Keratinocyte (primary cell): ENCODE measurements at regions not wholly inside any gene's neighbourhood (a gene's known extent, or its start where the extent isn't known, plus 50 kb on each side); places are given as distances from the start of the nearest gene placed in this dataset.

ENCODE experiments used
- DNase-seq: peaks from one replicate; pipeline ENCODE4 v3.0.0-alpha.2; 2011; ENCODE audit warnings: low read depth, missing footprints, low spot score
- FAIRE-seq: peaks from 2 replicates; lab custom pipeline; 2011; peaks lifted over from hg19 to GRCh38; lab: Jason Lieb, UNC
- H2AFZ ChIP-seq: 2 replicates; pipeline ENCODE4 v1.6.0; 2012; ENCODE audit warnings: low read length, control low read depth, inconsistent platforms; ENCODE audit not compliant: control insufficient read depth
- H3K27ac ChIP-seq: 2 replicates; pipeline ENCODE4 v1.5.1; 2011; ENCODE audit warnings: low read length; ENCODE audit not compliant: control insufficient read depth, insufficient read depth
- H3K27me3 ChIP-seq: 3 replicates; pipeline ENCODE4 v1.6.0; 2011; ENCODE audit warnings: low read length; ENCODE audit not compliant: control insufficient read depth, insufficient read depth; ENCODE audit errors: extremely low read depth
- H3K36me3 ChIP-seq, 2 experiments: 2 replicates in 1 of 2; 3 replicates in 1 of 2; pipeline ENCODE4 v1.5.1; 2011; ENCODE audit warnings: low read length in 2 of 2, mild to moderate bottlenecking in 1 of 2; ENCODE audit not compliant: control insufficient read depth in 2 of 2, insufficient read depth in 2 of 2; ENCODE audit errors: extremely low read depth in 1 of 2
- H3K4me1 ChIP-seq: 3 replicates; pipeline ENCODE4 v1.5.1; 2011; ENCODE audit warnings: low read length; ENCODE audit not compliant: control insufficient read depth, insufficient read depth; ENCODE audit errors: extremely low read depth
- H3K4me2 ChIP-seq: 3 replicates; pipeline ENCODE4 v1.6.0; 2011; ENCODE audit warnings: low read depth, low read length; ENCODE audit not compliant: control insufficient read depth, insufficient read depth; ENCODE audit errors: extremely low read depth
- H3K4me3 ChIP-seq, 3 experiments: fragments of 200-600 bp in 1 of 3; sonication (generic) in 1 of 3; 2 replicates in 2 of 3; 3 replicates in 1 of 3; pipeline ENCODE4 v1.5.1; 2011 to 2016; ENCODE audit warnings: low read length in 3 of 3, mild to moderate bottlenecking in 3 of 3, control low read depth in 2 of 3, inconsistent platforms in 1 of 3, low read depth in 1 of 3, mixed read lengths in 1 of 3, mixed run types in 1 of 3, moderate library complexity in 1 of 3; ENCODE audit not compliant: control insufficient read depth in 2 of 3, insufficient read depth in 2 of 3; ENCODE audit errors: extremely low read depth in 1 of 3
- H3K79me2 ChIP-seq: 2 replicates; pipeline ENCODE4 v1.6.0; 2012; ENCODE audit warnings: low read length; ENCODE audit not compliant: control insufficient read depth, insufficient read depth
- H3K9ac ChIP-seq: 3 replicates; pipeline ENCODE4 v1.6.0; 2011; ENCODE audit warnings: low read length; ENCODE audit not compliant: control insufficient read depth, insufficient read depth; ENCODE audit errors: extremely low read depth
- H3K9me1 ChIP-seq: 3 replicates; pipeline ENCODE4 v1.6.0; 2011; ENCODE audit warnings: low read length; ENCODE audit not compliant: control insufficient read depth, insufficient read depth; ENCODE audit errors: extremely low read depth
- H3K9me3 ChIP-seq: 2 replicates; pipeline ENCODE4 v1.5.1; 2012; ENCODE audit warnings: low read depth, low read length; ENCODE audit not compliant: control insufficient read depth
- H4K20me1 ChIP-seq: 3 replicates; pipeline ENCODE4 v1.6.0; 2011; ENCODE audit warnings: low read length; ENCODE audit not compliant: control insufficient read depth, insufficient read depth; ENCODE audit errors: extremely low read depth
- EZH2 ChIP-seq: IDR thresholded peaks from one replicate; pipeline ENCODE4 v1.6.1; 2012; ENCODE audit warnings: inconsistent platforms, mild to moderate bottlenecking, low read length, moderate library complexity
- dilution Hi-C: fragments of 300-500 bp; cut with MboI; formaldehyde crosslinking; loops from one replicate; pipeline ENCODE4 v1.7.0; 2020; ENCODE audit warnings: low sequenced_read_pairs; ENCODE audit not compliant: extremely low pct_ligation_motif_present
- TF ChIP-seq, protein P1 (sequence below), 3 experiments: IDR thresholded peaks in 1 of 3; conservative IDR thresholded peaks in 1 of 3; optimal IDR thresholded peaks in 1 of 3; 2 replicates in 2 of 3; 3 replicates in 1 of 3; pipeline versions ENCODE3 to v1.5.1; 2011; ENCODE audit warnings: low read length in 3 of 3, mild to moderate bottlenecking in 3 of 3, moderate library complexity in 2 of 3, control low read depth in 1 of 3, inconsistent platforms in 1 of 3; ENCODE audit not compliant: insufficient read depth in 2 of 3; ENCODE audit errors: extremely low read depth in 1 of 3

DNA sequence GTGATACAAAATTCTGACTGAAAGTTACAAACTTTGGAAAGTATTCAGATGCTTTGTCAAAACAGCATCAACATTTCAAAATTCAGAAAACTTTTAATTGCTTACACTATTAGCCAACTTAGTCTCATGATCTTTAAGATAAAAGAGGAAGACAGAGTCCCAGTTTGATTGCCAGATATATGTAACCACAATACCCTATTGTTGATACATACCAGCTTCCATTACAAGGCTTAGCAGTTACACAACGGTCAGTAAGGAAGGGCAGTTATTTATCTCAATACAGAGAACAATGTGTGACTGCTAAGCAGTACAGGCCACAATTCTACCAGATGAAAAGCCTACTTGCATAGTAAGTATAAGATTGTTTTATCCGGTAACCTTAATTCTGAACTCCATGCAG, 138.4 kb downstream of the SPANXN3 start:
- FAIRE-seq (no peak), DNase-seq (no peak)
- dilution Hi-C loops = no loop called here

DNA sequence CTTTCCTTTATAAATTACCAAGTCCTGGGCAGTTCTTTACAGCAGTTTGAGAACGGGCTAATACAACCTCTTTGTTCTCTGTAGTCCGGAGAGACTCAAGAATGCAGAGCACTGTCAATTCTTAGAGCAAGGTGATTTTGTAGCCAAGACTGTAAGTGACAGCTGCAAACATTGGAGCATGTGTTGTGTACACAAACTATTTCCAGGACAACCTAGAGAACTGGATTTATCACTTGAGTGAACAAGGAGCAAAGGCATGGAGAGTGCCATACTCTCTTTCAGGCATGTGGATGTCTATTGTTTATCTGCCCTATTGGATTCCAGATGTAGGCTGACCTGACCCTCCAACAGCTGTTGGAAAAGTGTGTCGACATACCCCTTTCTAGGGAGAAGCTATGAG, 153.9 kb downstream of the SPANXN3 start:
- no peaks in the 10 kb centered on the region for H3K9me3 ChIP-seq
- TF ChIP-seq, protein P1, sequence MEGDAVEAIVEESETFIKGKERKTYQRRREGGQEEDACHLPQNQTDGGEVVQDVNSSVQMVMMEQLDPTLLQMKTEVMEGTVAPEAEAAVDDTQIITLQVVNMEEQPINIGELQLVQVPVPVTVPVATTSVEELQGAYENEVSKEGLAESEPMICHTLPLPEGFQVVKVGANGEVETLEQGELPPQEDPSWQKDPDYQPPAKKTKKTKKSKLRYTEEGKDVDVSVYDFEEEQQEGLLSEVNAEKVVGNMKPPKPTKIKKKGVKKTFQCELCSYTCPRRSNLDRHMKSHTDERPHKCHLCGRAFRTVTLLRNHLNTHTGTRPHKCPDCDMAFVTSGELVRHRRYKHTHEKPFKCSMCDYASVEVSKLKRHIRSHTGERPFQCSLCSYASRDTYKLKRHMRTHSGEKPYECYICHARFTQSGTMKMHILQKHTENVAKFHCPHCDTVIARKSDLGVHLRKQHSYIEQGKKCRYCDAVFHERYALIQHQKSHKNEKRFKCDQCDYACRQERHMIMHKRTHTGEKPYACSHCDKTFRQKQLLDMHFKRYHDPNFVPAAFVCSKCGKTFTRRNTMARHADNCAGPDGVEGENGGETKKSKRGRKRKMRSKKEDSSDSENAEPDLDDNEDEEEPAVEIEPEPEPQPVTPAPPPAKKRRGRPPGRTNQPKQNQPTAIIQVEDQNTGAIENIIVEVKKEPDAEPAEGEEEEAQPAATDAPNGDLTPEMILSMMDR (optimal IDR thresholded peaks at IDR 0.05 in 1 of 3, IDR thresholded peaks at IDR 0.05 in 1 of 3, conservative IDR thresholded peaks at IDR 0.05 in 1 of 3; ENCODE audit: extremely low read depth in 1 of 3, insufficient read depth in 2 of 3, low read length in 3 of 3) = no peak
- no peak for TF ChIP-seq EZH2
- DNase-seq = no peak
- H3K27ac ChIP-seq = no peak overlapping the region
- dilution Hi-C loops = no loop called here
- no peak overlapping the region for H3K4me2 ChIP-seq
- FAIRE-seq = no peak
- no peaks in the 10 kb centered on the region for H3K79me2 ChIP-seq
- no peaks in the 10 kb centered on the region for H3K36me3 ChIP-seq
- no peaks in the 10 kb centered on the region for H4K20me1 ChIP-seq
- no peak overlapping the region for H2AFZ ChIP-seq
- H3K9me1 ChIP-seq = no peaks in the 10 kb centered on the region
- H3K27me3 ChIP-seq = no peaks in the 10 kb centered on the region
- no peak overlapping the region for H3K9ac ChIP-seq
- H3K4me1 ChIP-seq = no peaks in the 10 kb centered on the region
- no peak overlapping the region for H3K4me3 ChIP-seq

More for the DNA sequence above, 138.4 kb downstream of the SPANXN3 start:
- Histone ChIP-seq H4K20me1 (no peaks in the 10 kb centered on the region), H3K4me1 (no peaks in the 10 kb centered on the region), H2AFZ (no peak overlapping the region), H3K9me1 (no peaks in the 10 kb centered on the region), H3K4me3 (no peak overlapping the region), H3K27me3 (no peaks in the 10 kb centered on the region), H3K9me3 (no peaks in the 10 kb centered on the region), H3K79me2 (no peaks in the 10 kb centered on the region), H3K36me3 (no peaks in the 10 kb centered on the region), H3K27ac (no peak overlapping the region), H3K9ac (no peak overlapping the region), H3K4me2 (no peak overlapping the region)
- TF ChIP-seq, protein P1 (optimal IDR thresholded peaks at IDR 0.05 in 1 of 3, IDR thresholded peaks at IDR 0.05 in 1 of 3, conservative IDR thresholded peaks at IDR 0.05 in 1 of 3; ENCODE audit: extremely low read depth in 1 of 3, insufficient read depth in 2 of 3, low read length in 3 of 3) = no peak
